Ishikawa (cell line): ENCODE measurements at regions not wholly inside any gene's neighbourhood (a gene's known extent, or its start where the extent isn't known, plus 50 kb on each side); places are given as distances from the start of the nearest gene placed in this dataset.

Experiments
- CEBPB ChIP-seq: IDR thresholded peaks from 2 replicates; pipeline ENCODE4 v1.6.1; 2012
- CREB1 ChIP-seq: IDR thresholded peaks from 2 replicates; pipeline ENCODE4 v1.6.1; 2012; ENCODE audit warnings: low read depth
- EGR1 ChIP-seq: IDR thresholded peaks from 2 replicates; pipeline ENCODE4 v1.6.1; 2012
- EP300 ChIP-seq: IDR thresholded peaks from 2 replicates; pipeline ENCODE4 v1.6.1; 2012; ENCODE audit warnings: borderline replicate concordance
- FOXM1 ChIP-seq: IDR thresholded peaks from 2 replicates; pipeline ENCODE4 v1.6.1; 2012; ENCODE audit warnings: low read depth, borderline replicate concordance
- NFIC ChIP-seq: IDR thresholded peaks from 2 replicates; pipeline ENCODE4 v1.6.1; 2012
- RAD21 ChIP-seq: IDR thresholded peaks from 2 replicates; pipeline ENCODE4 v1.6.1; 2012; ENCODE audit warnings: low read depth
- TAF1 ChIP-seq: IDR thresholded peaks from 2 replicates; pipeline ENCODE4 v1.6.1; 2012; ENCODE audit warnings: low read depth, mild to moderate bottlenecking
- TCF12 ChIP-seq: IDR thresholded peaks from 2 replicates; pipeline ENCODE4 v1.6.1; 2012; ENCODE audit warnings: low read depth
- TEAD4 ChIP-seq: IDR thresholded peaks from 2 replicates; pipeline ENCODE4 v1.6.1; 2012
- USF1 ChIP-seq: IDR thresholded peaks from 2 replicates; pipeline ENCODE4 v1.6.1; 2012
- YY1 ChIP-seq: IDR thresholded peaks from 2 replicates; pipeline ENCODE4 v1.6.1; 2012; ENCODE audit warnings: low read depth
- ZBTB7A ChIP-seq: IDR thresholded peaks from 2 replicates; pipeline ENCODE4 v1.6.1; 2012; ENCODE audit warnings: low read depth
- TF ChIP-seq, protein P1 (sequence below): IDR thresholded peaks from 2 replicates; pipeline ENCODE4 v1.6.1; 2012; ENCODE audit warnings: low read depth, mild to moderate bottlenecking
- TF ChIP-seq, protein P2 (sequence below): IDR thresholded peaks from 2 replicates; pipeline ENCODE4 v1.6.1; 2012

DNA sequence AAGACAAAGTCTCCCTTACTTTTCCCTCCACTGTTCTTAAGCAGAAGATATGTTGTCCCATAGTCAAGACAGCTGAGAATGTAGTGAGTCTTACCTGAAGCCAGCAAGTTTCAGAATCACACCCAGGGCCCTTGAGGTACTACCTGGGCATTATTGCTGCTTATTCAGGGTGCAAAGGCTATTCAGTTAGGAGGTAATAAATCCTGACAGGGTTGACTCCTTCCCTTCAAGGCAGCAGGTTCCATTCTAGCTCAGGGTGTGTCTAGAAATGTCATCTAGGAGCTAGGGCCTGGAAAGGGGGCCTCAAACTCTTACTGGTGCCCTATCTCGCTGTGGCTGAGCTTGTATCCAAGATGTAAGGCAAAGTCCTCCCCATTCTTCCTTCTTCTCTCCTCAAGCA is 259.0 kb downstream of the FAT4 start:
- TF ChIP-seq USF1 (no peak), TAF1 (no peak), FOXM1 (no peak), CREB1 (no peak), NFIC (no peak)
- TF ChIP-seq, protein P1, sequence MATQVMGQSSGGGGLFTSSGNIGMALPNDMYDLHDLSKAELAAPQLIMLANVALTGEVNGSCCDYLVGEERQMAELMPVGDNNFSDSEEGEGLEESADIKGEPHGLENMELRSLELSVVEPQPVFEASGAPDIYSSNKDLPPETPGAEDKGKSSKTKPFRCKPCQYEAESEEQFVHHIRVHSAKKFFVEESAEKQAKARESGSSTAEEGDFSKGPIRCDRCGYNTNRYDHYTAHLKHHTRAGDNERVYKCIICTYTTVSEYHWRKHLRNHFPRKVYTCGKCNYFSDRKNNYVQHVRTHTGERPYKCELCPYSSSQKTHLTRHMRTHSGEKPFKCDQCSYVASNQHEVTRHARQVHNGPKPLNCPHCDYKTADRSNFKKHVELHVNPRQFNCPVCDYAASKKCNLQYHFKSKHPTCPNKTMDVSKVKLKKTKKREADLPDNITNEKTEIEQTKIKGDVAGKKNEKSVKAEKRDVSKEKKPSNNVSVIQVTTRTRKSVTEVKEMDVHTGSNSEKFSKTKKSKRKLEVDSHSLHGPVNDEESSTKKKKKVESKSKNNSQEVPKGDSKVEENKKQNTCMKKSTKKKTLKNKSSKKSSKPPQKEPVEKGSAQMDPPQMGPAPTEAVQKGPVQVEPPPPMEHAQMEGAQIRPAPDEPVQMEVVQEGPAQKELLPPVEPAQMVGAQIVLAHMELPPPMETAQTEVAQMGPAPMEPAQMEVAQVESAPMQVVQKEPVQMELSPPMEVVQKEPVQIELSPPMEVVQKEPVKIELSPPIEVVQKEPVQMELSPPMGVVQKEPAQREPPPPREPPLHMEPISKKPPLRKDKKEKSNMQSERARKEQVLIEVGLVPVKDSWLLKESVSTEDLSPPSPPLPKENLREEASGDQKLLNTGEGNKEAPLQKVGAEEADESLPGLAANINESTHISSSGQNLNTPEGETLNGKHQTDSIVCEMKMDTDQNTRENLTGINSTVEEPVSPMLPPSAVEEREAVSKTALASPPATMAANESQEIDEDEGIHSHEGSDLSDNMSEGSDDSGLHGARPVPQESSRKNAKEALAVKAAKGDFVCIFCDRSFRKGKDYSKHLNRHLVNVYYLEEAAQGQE = no peak
- TF ChIP-seq, protein P2, sequence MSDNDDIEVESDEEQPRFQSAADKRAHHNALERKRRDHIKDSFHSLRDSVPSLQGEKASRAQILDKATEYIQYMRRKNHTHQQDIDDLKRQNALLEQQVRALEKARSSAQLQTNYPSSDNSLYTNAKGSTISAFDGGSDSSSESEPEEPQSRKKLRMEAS = no peak

GRCh38 chr4:125582302-125582701 is 267.5 kb downstream of the FAT4 start:
- TF ChIP-seq CEBPB = no peak
- TF ChIP-seq RAD21 = no peak
- no peak for TF ChIP-seq EP300
- no peak for TF ChIP-seq EGR1
- TF ChIP-seq, protein P2 = no peak
- TF ChIP-seq TCF12 = no peak
- no peak for TF ChIP-seq USF1
- no peak for TF ChIP-seq FOXM1
- no peak for TF ChIP-seq YY1
- TF ChIP-seq CREB1 = no peak
- no peak for TF ChIP-seq NFIC
- TF ChIP-seq TEAD4 = no peak
- no peak for TF ChIP-seq ZBTB7A
- TF ChIP-seq TAF1 = no peak
- TF ChIP-seq, protein P1 = no peak

DNA sequence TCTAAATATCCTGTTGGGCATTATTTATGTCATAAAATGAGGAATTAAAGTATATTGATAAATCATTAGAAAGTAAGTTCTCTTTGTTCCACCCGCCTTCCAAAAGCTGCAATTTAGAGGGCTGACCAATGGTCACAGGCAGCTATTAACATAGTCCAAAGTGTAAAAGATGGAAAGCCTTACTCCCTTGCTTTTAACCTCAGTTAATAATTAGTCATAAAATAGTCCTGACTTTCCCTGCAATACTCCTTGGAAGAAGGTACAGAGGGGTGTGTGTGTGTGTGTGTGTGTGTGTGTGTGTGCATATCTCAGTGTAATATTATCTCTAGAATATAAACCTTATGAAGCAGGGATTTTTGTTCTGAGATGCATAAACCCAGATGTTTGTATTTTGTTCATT is 275.4 kb downstream of the FAT4 start:
- TF ChIP-seq NFIC = no peak
- no peak for TF ChIP-seq TAF1
- no peak for TF ChIP-seq CEBPB
- no peak for TF ChIP-seq FOXM1
- no peak for TF ChIP-seq TEAD4
- no peak for TF ChIP-seq RAD21

GRCh38 chr4:125591290-125591689 is 276.5 kb downstream of the FAT4 start:
- no peak for TF ChIP-seq USF1
- TF ChIP-seq RAD21 = no peak
- no peak for TF ChIP-seq TEAD4
- TF ChIP-seq EP300 = no peak
- TF ChIP-seq YY1 = no peak
- TF ChIP-seq NFIC = no peak
- no peak for TF ChIP-seq EGR1
- no peak for TF ChIP-seq ZBTB7A
- no peak for TF ChIP-seq TAF1
- no peak for TF ChIP-seq CREB1
- TF ChIP-seq, protein P1 = no peak
- TF ChIP-seq TCF12 = no peak
- TF ChIP-seq FOXM1 = no peak
- no peak for TF ChIP-seq CEBPB
- TF ChIP-seq, protein P2 = no peak

- no peak for TF ChIP-seq TEAD4
- no peak for TF ChIP-seq FOXM1
- TF ChIP-seq RAD21 = no peak
- TF ChIP-seq, protein P1 = no peak
- TF ChIP-seq, protein P2 = no peak
- no peak for TF ChIP-seq EGR1
- TF ChIP-seq USF1 = no peak
- no peak for TF ChIP-seq CEBPB
- no peak for TF ChIP-seq CREB1
- TF ChIP-seq ZBTB7A = no peak
- TF ChIP-seq NFIC = no peak
- TF ChIP-seq TCF12 = no peak
- no peak for TF ChIP-seq YY1
- no peak for TF ChIP-seq EP300
- TF ChIP-seq TAF1 = no peak
These were observed 279.4 kb downstream of the FAT4 start for GRCh38 chr4:125594056-125594602.
